SK-N-SH (cell line): ENCODE measurements at regions not wholly inside any gene's neighbourhood (a gene's known extent, or its start where the extent isn't known, plus 50 kb on each side); places are given as distances from the start of the nearest gene placed in this dataset.

Source experiments
- CTCF ChIA-PET: fragments of 300-600, 350-600 bp; formaldehyde crosslinking; extraction: SDS; loops from one replicate; lab custom pipeline; 2021; lab: Yijun Ruan, JAX
- POLR2A ChIA-PET: fragments of 350-600 bp; sonication (Branson Sonifier 250); formaldehyde crosslinking; extraction: SDS; loops from one replicate; lab custom pipeline; 2020; ENCODE audit warnings: antibody characterized with exemption, inconsistent platforms; lab: Yijun Ruan, JAX
- DNase-seq: peaks from one replicate; pipeline ENCODE4 v3.0.0; 2012
- H2AFZ ChIP-seq: fragments of 200-600 bp; sonication (generic); 2 replicates; pipeline ENCODE4 v1.8.1; 2016; ENCODE audit warnings: antibody characterized with exemption, mild to moderate bottlenecking, low read depth
- H3F3A ChIP-seq: fragments of 200-600 bp; sonication (generic); replicated peaks from 2 replicates; pipeline ENCODE3; 2016; ENCODE audit warnings: antibody characterized with exemption, mild to moderate bottlenecking; ENCODE audit not compliant: insufficient read depth
- H3K27ac ChIP-seq, 2 experiments: fragments of 200-500 bp in 1 of 2; fragments of 200-600 bp in 1 of 2; sonication (Bioruptor generic) in 1 of 2; sonication (generic), shearing (Covaris generic) in 1 of 2; 2 replicates each; pipeline versions ENCODE4 v1.5.1 to v1.6.1; 2014 to 2016; ENCODE audit warnings: low read depth in 2 of 2, inconsistent platforms in 1 of 2, low read length in 1 of 2, mild to moderate bottlenecking in 1 of 2, mixed read lengths in 1 of 2
- H3K27me3 ChIP-seq: fragments of 200-600 bp; sonication (generic), shearing (Covaris generic); 2 replicates; pipeline ENCODE4 v1.6.1; 2016; ENCODE audit warnings: mixed run types; ENCODE audit not compliant: insufficient read depth
- H3K36me3 ChIP-seq, 2 experiments: fragments of 200-500 bp in 1 of 2; fragments of 200-600 bp in 1 of 2; sonication (Bioruptor generic) in 1 of 2; sonication (generic) in 1 of 2; replicated peaks in 1 of 2; 2 replicates each; pipeline versions ENCODE3 to v1.5.1; 2014 to 2016; ENCODE audit warnings: low read length in 1 of 2, mild to moderate bottlenecking in 1 of 2; ENCODE audit not compliant: insufficient read depth in 2 of 2, control insufficient read depth in 1 of 2
- H3K4me1 ChIP-seq, 2 experiments: fragments of 200-500 bp in 1 of 2; fragments of 200-600 bp in 1 of 2; sonication (Bioruptor generic) in 1 of 2; sonication (generic), shearing (Covaris generic) in 1 of 2; 2 replicates each; pipeline versions ENCODE4 v1.5.1 to v1.6.1; 2014 to 2016; ENCODE audit warnings: low read depth in 1 of 2, low read length in 1 of 2, mixed run types in 1 of 2; ENCODE audit not compliant: insufficient read depth in 2 of 2, control insufficient read depth in 1 of 2
- H3K4me2 ChIP-seq: fragments of 200-600 bp; sonication (generic), shearing (Covaris generic); 2 replicates; pipeline ENCODE4 v1.6.1; 2017; ENCODE audit warnings: mixed run types
- H3K4me3 ChIP-seq, 2 experiments: fragments of 200-500 bp in 1 of 2; fragments of 200-600 bp in 1 of 2; sonication (Bioruptor generic) in 1 of 2; sonication (generic), shearing (Covaris generic) in 1 of 2; 2 replicates each; pipeline versions ENCODE4 v1.5.1 to v1.8.1; 2014 to 2016; ENCODE audit warnings: low read depth in 2 of 2, inconsistent platforms in 1 of 2, low read length in 1 of 2, mild to moderate bottlenecking in 1 of 2, mixed read lengths in 1 of 2, moderate library complexity in 1 of 2
- H3K79me2 ChIP-seq: fragments of 200-600 bp; sonication (generic); 2 replicates; pipeline ENCODE4 v1.8.1; 2017; ENCODE audit warnings: mild to moderate bottlenecking; ENCODE audit not compliant: insufficient read depth
- H3K9ac ChIP-seq: fragments of 200-600 bp; sonication (generic); 2 replicates; pipeline ENCODE4 v1.6.1; 2017; ENCODE audit warnings: mixed run types
- H3K9me2 ChIP-seq: fragments of 200-600 bp; sonication (generic); 2 replicates; pipeline ENCODE4 v1.6.1; 2017; ENCODE audit warnings: mixed run types
- H3K9me3 ChIP-seq: fragments of 200-600 bp; sonication (generic); 2 replicates; pipeline ENCODE4 v1.6.1; 2017; ENCODE audit warnings: mixed run types, mild to moderate bottlenecking, moderate library complexity
- H4K20me1 ChIP-seq: fragments of 200-600 bp; sonication (generic); 2 replicates; pipeline ENCODE4 v1.6.1; 2017; ENCODE audit warnings: mild to moderate bottlenecking, mixed run types; ENCODE audit not compliant: insufficient read depth
- CHD2 ChIP-seq: fragments of 150-350 bp; IDR thresholded peaks from 2 replicates; pipeline ENCODE4 v1.6.1; 2018; ENCODE audit warnings: low read length; ENCODE audit not compliant: partially characterized antibody
- ELF1 ChIP-seq: IDR thresholded peaks from 2 replicates; pipeline ENCODE4 v1.4.0; 2012
- MXI1 ChIP-seq: IDR thresholded peaks from 2 replicates; pipeline ENCODE4 v1.6.1; 2012; ENCODE audit warnings: mild to moderate bottlenecking, low read depth, low read length, improper control_type of control experiment
- POLR2AphosphoS5 ChIP-seq: IDR thresholded peaks from 2 replicates; pipeline ENCODE4 v1.6.1; 2012; ENCODE audit warnings: low read depth, low read length
- WGBS: methylation state at CpG from one replicate; pipeline ENCODE4 v1.1.6; 2017; ENCODE audit warnings: low lambda C conversion rate; 5-methylcytosine and 5-hydroxymethylcytosine counted together
- TF ChIP-seq, protein P1 (sequence below): IDR thresholded peaks from 2 replicates; pipeline ENCODE4 v1.6.1; 2012; ENCODE audit warnings: mild to moderate bottlenecking, low read depth, low read length, moderate library complexity
- TF ChIP-seq, protein P2 (sequence below): IDR thresholded peaks from 2 replicates; pipeline ENCODE4 v1.4.0; 2012; ENCODE audit warnings: low read depth, borderline replicate concordance
- TF ChIP-seq, protein P3 (sequence below): IDR thresholded peaks from 2 replicates; pipeline ENCODE4 v1.4.0; 2012; ENCODE audit warnings: low read depth
- TF ChIP-seq, protein P4 (sequence below): fragments of 150-350 bp; IDR thresholded peaks from 2 replicates; pipeline ENCODE4 v1.6.1; 2016; ENCODE audit warnings: mild to moderate bottlenecking, low read depth, low read length

DNA sequence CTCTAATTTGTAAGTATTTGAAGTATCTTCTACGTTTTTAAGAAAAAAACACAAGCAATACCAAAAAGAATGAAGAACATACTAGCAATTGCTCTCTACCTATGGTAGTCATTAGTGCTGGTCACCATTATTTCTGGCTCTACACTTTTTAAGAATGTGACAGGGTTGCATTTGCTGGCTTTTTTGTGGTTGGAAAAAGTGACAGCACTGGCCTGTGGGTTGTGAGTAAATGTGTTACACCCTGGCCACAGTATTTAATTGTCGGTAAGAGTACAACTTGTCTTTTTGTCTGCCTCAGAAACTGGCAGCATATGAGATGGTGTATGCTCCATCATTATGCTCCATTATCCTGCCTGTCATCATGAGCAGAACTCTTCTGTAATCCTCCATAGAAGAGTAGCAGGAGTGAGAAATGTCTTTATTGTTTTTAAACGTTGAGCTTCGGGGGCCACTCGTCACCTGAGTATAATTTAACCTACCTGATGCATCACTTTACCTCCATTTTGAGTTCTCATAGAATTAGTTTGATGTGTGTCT lies 449.8 kb downstream of the ISL1 start (continued):
- TF ChIP-seq MXI1 (no peak), POLR2AphosphoS5 (no peak), CHD2 (no peak)
- TF ChIP-seq, protein P1, sequence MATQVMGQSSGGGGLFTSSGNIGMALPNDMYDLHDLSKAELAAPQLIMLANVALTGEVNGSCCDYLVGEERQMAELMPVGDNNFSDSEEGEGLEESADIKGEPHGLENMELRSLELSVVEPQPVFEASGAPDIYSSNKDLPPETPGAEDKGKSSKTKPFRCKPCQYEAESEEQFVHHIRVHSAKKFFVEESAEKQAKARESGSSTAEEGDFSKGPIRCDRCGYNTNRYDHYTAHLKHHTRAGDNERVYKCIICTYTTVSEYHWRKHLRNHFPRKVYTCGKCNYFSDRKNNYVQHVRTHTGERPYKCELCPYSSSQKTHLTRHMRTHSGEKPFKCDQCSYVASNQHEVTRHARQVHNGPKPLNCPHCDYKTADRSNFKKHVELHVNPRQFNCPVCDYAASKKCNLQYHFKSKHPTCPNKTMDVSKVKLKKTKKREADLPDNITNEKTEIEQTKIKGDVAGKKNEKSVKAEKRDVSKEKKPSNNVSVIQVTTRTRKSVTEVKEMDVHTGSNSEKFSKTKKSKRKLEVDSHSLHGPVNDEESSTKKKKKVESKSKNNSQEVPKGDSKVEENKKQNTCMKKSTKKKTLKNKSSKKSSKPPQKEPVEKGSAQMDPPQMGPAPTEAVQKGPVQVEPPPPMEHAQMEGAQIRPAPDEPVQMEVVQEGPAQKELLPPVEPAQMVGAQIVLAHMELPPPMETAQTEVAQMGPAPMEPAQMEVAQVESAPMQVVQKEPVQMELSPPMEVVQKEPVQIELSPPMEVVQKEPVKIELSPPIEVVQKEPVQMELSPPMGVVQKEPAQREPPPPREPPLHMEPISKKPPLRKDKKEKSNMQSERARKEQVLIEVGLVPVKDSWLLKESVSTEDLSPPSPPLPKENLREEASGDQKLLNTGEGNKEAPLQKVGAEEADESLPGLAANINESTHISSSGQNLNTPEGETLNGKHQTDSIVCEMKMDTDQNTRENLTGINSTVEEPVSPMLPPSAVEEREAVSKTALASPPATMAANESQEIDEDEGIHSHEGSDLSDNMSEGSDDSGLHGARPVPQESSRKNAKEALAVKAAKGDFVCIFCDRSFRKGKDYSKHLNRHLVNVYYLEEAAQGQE = no peak

DNA sequence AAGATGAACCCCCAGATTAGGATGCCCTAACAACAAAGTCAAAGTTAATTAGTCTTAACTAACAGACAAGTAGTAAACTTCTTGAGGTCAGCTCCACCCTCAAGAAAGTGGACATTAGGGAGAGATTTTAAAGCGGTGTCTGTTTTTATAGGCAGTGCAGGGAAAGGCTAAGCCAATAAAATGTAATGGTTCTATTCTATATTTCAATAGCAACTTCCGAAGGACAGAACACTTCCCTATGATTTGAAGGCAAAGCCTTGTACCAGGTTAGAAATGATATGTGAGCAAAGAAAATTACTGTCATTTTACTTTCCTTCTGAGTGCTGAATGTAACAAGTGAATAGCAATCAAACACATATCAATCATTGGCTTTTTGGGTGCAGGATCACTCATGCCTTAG lies 455.2 kb downstream of the ISL1 start:
- Histone ChIP-seq H3K79me2 (no peaks in the 10 kb centered on the region), H4K20me1 (no peaks in the 10 kb centered on the region), H3K36me3 (no peaks in the 10 kb centered on the region), H3K4me3 (no peak overlapping the region), H3K9ac (no peak overlapping the region), H3F3A (no peaks in the 10 kb centered on the region), H3K27me3 (no peaks in the 10 kb centered on the region), H3K27ac (no peak overlapping the region; a peak in 1 of 4 replicates), H3K4me1 (no peaks in the 10 kb centered on the region; a peak in 1 of 4 replicates), H3K9me3 (no peaks in the 10 kb centered on the region), H3K9me2 (no peaks in the 10 kb centered on the region), H2AFZ (no peak overlapping the region), H3K4me2 (no peak overlapping the region)
- 79% methylated on average over 2 of the region's 2 CpGs for WGBS
- TF ChIP-seq, protein P2, sequence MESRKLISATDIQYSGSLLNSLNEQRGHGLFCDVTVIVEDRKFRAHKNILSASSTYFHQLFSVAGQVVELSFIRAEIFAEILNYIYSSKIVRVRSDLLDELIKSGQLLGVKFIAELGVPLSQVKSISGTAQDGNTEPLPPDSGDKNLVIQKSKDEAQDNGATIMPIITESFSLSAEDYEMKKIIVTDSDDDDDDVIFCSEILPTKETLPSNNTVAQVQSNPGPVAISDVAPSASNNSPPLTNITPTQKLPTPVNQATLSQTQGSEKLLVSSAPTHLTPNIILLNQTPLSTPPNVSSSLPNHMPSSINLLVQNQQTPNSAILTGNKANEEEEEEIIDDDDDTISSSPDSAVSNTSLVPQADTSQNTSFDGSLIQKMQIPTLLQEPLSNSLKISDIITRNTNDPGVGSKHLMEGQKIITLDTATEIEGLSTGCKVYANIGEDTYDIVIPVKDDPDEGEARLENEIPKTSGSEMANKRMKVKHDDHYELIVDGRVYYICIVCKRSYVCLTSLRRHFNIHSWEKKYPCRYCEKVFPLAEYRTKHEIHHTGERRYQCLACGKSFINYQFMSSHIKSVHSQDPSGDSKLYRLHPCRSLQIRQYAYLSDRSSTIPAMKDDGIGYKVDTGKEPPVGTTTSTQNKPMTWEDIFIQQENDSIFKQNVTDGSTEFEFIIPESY = no peak
- TF ChIP-seq, protein P3, sequence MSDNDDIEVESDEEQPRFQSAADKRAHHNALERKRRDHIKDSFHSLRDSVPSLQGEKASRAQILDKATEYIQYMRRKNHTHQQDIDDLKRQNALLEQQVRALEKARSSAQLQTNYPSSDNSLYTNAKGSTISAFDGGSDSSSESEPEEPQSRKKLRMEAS = no peak
- ChIA-PET CTCF (no interaction called here), POLR2A (no interaction called here)
- DNase-seq = no peak

DNA sequence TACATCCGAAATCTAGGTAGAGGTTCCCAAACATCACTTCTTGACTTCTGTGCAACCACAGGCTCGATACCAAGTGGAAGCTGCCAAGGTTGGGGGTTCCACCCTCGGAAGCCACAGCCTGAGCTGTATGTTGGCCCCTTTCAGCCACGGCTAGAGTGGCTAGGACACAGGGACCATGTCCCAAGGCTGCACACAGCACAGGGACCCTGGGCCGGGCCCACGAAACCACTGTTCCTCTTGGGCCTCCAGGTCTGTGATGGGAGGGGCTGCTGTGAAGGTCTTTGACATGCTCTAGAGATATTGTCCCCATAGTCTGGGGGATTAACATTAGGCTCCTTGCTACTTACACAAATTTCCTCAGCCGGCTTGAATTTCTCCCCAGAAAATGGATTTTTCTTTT lies 460.6 kb downstream of the ISL1 start:
- 69% methylated on average over 7 of the region's 7 CpGs for WGBS
- Histone ChIP-seq H3F3A (no peaks in the 10 kb centered on the region), H3K36me3 (no peaks in the 10 kb centered on the region), H3K9me2 (no peaks in the 10 kb centered on the region), H4K20me1 (no peaks in the 10 kb centered on the region), H3K9ac (no peak overlapping the region), H3K27me3 (no peaks in the 10 kb centered on the region), H2AFZ (no peak overlapping the region), H3K79me2 (no peaks in the 10 kb centered on the region), H3K27ac (no peak overlapping the region), H3K4me1 (no peaks in the 10 kb centered on the region; a peak in 1 of 4 replicates), H3K9me3 (no peaks in the 10 kb centered on the region), H3K4me3 (no peak overlapping the region), H3K4me2 (no peak overlapping the region)
- no peak for TF ChIP-seq ELF1
- TF ChIP-seq, protein P4, sequence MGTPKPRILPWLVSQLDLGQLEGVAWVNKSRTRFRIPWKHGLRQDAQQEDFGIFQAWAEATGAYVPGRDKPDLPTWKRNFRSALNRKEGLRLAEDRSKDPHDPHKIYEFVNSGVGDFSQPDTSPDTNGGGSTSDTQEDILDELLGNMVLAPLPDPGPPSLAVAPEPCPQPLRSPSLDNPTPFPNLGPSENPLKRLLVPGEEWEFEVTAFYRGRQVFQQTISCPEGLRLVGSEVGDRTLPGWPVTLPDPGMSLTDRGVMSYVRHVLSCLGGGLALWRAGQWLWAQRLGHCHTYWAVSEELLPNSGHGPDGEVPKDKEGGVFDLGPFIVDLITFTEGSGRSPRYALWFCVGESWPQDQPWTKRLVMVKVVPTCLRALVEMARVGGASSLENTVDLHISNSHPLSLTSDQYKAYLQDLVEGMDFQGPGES = no peak
- DNase-seq = no peak
- CTCF ChIA-PET = interaction anchor here (1.3 kb wide), 1 partner anchor 117 kb away, joined by 3 read pairs; no protein-coding TSS in a partner anchor
- POLR2A ChIA-PET = no interaction called here
